ENCODE measurements at regions not wholly inside any gene's neighbourhood (a gene's known extent, or its start where the extent isn't known, plus 50 kb on each side); places are given as distances from the start of the nearest gene placed in this dataset.

DNA sequence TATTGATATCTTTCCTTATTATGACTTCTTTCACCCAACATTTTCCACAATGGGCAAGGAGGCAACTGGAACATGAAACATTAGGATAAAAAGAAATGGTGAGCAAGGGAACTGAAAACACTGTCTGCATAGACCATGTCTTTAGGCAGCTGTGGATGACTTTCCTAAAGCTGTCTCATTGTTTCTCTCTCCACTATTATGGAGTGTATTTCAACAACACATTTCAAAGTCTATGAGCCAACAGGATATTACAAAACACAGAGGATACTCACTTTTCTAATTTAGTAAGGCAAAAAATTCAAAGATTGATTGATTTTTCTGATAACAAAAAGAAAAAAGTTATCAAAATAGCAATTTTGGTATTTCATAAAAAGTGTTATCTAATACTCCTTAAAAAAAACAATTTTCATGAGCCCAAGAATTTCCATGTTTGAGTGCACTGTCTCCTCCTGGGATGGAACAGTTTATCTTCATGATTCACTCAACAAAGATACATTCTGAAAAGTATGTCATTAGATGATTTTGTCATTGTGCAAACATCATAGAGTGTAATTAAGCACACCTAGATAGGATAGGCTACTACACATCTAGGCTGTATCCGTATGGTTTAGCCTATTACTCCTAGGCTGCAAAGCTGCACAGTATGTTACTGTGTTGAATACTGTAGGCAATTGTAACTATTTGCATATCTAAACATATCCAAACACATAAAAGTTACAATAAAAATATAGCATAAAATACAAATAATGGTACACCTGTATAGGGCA is 1568.4 kb downstream of the SLITRK5 start:
- DNase-seq (ENCODE audit: low read depth in 4 of 4, low spot score in 3 of 4) = no peak

DNA sequence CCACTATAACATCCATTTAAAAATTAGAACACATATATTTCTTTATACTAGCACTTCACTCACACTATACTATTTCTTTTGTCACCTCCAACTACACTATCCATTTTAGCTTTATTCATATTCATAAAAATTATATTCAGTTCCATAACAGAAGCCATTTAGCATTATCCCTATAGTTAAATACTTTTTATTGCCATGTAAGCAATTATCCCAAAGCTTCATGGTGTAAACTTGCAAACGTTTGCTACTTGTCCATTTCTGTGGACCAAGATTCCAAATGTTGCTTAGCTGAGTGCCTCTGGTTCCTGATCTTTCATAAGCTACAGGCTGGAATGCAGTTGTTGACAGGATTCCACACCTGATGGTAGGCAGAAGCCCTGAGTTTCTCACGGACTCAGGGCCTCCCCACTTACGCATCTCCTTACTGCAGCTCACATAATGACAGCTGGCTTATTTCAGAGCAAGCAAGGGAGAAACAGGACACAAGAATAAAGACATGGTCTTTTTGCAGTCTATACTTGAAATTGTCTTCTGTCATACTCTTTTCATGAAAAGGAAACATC is 1584.8 kb downstream of the SLITRK5 start:
- no peak for DNase-seq (ENCODE audit: low read depth in 4 of 4, low spot score in 3 of 4)

DNA sequence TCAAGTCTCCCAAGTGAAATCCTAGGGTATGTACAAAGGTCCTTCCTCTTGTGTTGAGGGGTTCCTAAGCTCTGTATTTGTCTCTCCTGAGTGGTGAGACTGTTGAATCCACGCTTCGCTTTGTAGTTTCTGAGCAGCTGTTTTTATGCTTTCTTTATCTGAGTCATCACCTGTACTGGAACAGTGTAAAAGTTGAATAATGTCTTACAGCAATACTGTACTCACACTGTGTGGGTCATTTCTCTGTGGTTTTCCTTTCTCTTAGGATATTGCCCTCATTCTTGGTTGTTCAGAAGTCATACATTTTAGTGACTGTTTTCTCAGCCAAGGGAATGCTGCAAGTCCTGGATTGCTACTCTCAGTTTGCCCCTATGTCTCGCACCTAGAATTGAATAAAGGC is 1596.6 kb downstream of the SLITRK5 start:
- no peak for DNase-seq (ENCODE audit: low read depth in 4 of 4, low spot score in 3 of 4)

DNA sequence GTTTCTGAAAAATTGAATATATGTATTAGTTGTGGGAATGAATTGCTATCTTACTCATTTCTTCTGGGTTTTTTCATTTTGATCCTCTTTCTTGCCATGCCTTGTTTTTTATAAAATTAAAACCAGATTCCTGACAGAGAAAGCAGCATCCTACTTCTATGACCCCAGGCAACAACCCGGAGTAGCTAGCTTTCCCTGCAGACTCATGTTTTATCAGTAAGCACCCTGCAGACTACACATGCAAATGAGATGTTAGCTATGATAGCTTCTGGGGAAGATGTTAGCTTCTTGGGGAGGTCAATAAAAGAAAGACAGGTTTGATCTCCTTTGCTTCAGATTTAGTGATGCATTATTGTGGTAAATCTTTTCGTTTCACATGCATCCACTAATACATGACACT is 1598.6 kb downstream of the SLITRK5 start:
- DNase-seq (ENCODE audit: low read depth in 4 of 4, low spot score in 3 of 4) = no peak

- no peak for DNase-seq (ENCODE audit: low read depth in 4 of 4, low spot score in 3 of 4)
Measured at GRCh38 chr13:89270736-89271135, 1599.6 kb downstream of the SLITRK5 start.

DNA sequence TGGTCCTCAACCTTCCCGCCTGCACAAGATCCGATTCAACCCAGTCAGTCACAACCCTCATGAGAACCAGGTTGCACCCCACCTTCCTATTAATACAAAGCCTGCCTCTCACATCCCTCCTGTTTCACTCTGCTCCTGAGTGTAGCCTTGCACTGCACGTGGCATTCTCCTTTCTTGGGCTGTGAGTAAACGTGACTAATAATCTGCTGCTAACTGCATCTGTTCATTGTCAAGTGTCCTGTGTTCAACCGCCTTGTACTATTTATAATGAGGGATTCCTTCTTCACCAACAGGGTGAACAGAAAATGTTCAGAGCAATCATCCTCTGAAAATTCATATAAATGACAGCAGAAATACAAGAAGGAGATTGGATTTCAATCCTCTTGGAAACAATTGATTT is 1608.2 kb downstream of the SLITRK5 start:
- no peak for DNase-seq (ENCODE audit: low read depth in 4 of 4, low spot score in 3 of 4)

DNA sequence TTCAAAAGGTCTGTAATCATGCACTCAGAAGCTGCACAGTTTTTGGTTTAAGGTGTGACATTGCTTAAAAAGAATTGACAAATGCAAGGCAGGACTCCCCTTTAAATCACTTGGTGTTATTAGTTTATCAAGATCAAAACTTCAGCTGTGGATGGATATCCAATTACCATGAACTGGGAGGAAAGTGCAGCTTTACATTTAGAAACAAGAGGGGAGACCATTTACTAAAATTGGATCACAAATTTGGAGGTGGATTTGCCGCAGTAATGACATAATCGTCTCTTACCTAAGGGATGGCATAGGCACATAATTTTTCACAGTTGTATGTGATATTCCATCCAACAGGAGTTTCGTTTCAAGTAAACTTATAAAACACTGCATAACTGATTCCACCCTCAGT is 1610.2 kb downstream of the SLITRK5 start:
- no peak for DNase-seq (ENCODE audit: low read depth in 4 of 4, low spot score in 3 of 4)

- DNase-seq (ENCODE audit: low read depth in 4 of 4, low spot score in 3 of 4) = no peak
Measured at GRCh38 chr13:89282241-89282640, 1611.1 kb downstream of the SLITRK5 start.

GRCh38 chr13:89287381-89287780 is 1616.2 kb downstream of the SLITRK5 start:
- DNase-seq (ENCODE audit: low read depth in 4 of 4, low spot score in 3 of 4) = no peak

GRCh38 chr13:89294115-89294867 is 1623.1 kb downstream of the SLITRK5 start:
- DNase-seq (ENCODE audit: low read depth in 4 of 4, low spot score in 3 of 4) = no peak

DNA sequence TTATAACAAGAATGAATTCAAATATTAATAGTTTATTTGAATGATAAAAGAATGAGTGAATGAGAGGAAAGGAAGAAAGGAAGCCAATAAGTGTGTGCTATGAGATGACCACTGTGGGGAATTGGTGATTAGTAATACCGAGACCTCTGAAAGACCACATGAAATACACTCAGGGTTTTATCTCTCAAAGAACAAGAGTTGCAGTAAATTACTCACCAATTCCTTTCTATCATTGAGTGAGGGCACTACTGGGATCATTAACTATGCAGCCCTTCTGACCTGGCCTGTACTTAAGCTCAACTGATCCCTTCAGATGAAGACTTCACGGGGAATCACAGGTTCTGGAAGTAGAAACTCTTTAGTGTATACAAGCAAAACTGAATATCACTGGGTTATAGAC is 1636.1 kb downstream of the SLITRK5 start:
- DNase-seq (ENCODE audit: low read depth in 4 of 4, low spot score in 3 of 4) = no peak

DNA sequence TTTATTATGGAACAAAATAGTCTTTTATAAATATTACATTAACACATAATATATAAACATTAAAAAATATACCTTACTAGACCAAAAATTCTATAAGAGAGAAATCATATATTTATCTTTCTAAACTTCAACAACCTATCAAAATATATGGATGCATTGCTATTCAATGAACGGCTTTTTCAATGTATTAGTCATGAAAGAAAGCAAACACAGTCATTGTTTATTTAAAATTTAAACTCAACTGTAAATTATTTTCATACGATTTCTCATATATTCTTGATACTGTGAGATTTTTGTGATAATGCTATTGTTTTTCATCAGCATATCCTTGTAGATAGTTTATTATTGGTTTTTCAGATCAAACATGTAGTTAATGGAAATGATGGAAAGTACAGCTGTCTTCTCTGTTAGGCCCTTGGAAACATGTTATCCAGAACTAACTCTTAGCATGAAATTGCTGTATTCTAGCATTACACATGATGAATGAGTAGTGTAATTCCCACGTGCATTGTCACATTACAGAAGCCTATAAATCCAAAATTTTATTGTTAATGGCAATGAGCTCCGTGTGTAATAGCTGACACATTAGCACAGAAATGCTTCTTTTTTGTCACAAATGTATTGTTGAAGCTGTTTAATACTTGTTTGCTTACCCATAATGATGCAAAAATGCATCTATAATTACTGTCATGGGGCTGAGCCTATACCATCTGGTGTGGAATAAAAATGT is 1639.9 kb downstream of the SLITRK5 start:
- no peak for DNase-seq (ENCODE audit: low read depth in 4 of 4, low spot score in 3 of 4)

- no peak for DNase-seq (ENCODE audit: low read depth in 4 of 4, low spot score in 3 of 4)
Measured at GRCh38 chr13:89315287-89315686, 1644.1 kb downstream of the SLITRK5 start.

DNA sequence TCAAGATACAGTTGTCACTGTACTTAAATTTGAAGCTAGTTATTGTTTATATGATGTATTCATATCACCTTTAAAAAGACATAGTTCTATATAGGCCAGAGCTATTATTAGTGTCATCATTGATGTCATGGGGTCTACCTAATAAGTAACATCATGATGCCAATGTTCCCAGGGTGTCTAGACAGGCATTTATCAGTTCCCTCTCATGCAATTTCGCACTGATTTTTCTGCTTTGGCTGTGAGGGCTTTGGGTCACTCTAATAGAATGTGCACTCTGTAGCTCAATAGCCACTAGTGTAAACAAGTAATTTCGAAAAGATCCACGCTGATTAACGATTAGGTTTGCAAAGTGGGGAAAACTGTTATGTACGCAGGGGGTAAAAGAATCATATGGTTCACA is 1651.3 kb downstream of the SLITRK5 start:
- no peak for DNase-seq (ENCODE audit: low read depth in 4 of 4, low spot score in 3 of 4)

GRCh38 chr13:89324582-89324981 is 1653.4 kb downstream of the SLITRK5 start:
- DNase-seq (ENCODE audit: low read depth in 4 of 4, low spot score in 3 of 4) = no peak

GRCh38 chr13:89343165-89343564 is 1672.0 kb downstream of the SLITRK5 start:
- no peak for DNase-seq (ENCODE audit: low read depth in 4 of 4, low spot score in 3 of 4)

- DNase-seq (ENCODE audit: low read depth in 4 of 4, low spot score in 3 of 4) = no peak
Measured at GRCh38 chr13:89352384-89352783, 1681.2 kb downstream of the SLITRK5 start.

GRCh38 chr13:89361909-89362308 is 1690.7 kb downstream of the SLITRK5 start:
- no peak for DNase-seq (ENCODE audit: low read depth in 4 of 4, low spot score in 3 of 4)

DNA sequence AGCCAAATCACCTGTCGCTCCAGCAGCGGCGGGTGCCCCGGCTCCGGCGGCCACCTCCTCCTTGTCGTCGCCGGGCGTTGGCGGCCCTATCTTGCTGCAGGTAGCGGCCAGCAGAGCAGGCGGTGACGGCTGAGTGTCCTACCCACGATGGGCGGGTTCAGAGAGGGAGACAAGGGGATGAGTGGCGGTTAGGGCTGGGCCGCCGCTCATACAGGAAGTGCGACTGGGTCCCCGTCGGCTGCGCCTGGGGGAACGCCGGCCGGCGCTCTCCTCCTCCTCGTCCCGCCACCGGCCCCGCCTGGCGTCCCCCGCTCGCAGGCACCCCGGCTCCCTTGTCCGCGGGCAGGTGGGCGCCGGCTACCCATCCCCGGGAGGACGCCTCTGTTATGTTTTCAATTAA is 1692.0 kb downstream of the SLITRK5 start:
- DNase-seq (ENCODE audit: low read depth in 4 of 4, low spot score in 3 of 4) = no peak

DNA sequence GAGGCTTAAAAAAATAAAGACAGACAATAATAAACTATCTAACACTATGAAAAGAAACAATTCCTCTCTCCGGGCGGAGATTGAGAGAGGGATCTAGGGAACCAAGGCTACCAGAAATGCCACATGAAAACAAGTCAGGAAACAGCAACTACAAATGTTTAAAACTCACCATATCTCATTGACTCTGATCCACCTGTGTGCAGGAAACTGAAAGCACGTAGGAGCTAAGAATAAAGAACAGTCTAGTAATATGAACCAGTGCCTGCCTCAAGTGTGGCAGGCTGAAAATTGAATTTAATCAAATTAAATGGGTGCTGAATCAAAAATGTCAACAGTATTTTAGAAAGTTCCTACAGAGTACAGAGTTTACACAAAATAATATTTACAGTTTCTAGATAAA is 1701.0 kb downstream of the SLITRK5 start:
- DNase-seq (ENCODE audit: low read depth in 4 of 4, low spot score in 3 of 4) = no peak

DNA sequence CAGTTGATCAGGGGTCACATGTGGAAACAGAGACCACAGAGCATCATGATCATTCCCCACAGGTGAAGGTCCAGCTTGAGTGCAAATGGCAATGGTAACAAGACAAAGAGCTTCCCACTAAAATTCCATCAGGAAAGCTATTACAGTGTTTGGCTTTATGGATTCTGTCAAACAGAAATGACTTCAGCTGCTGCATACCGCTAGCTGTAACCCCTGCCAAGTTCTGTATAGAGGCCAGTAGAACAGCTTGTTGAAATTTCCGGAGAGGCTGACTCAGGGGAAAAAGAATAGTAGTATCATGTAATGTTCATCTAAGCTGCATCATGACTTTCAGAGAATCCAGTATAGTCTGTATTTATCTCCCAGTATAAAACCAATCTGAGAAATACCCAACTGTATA is 1704.7 kb downstream of the SLITRK5 start:
- peak in 3 of 4 donors; percentile 10 to 21 (median 20) for DNase-seq (ENCODE audit: low read depth in 4 of 4, low spot score in 3 of 4)
